SJCRH30 (cell line): ENCODE measurements at regions not wholly inside any gene's neighbourhood (a gene's known extent, or its start where the extent isn't known, plus 50 kb on each side); places are given as distances from the start of the nearest gene placed in this dataset.
"Not testable (repeated sequence)": the region's sequence is repeated elsewhere in the genome, so short reads cannot be mapped to it uniquely, and the experiment has no call there.

Source experiments
- DNase-seq, 2 experiments: peaks; one replicate each; pipeline ENCODE4 v3.0.0-alpha.2; 2015 to 2020
- H3K27ac ChIP-seq: fragments of 250-450 bp; sonication (Bioruptor Pico); 2 replicates; pipeline ENCODE4 v1.5.1; 2020; ENCODE audit warnings: mild to moderate bottlenecking, moderate library complexity
- H3K27me3 ChIP-seq: fragments of 250-450 bp; sonication (Bioruptor Pico); 2 replicates; pipeline ENCODE4 v1.5.1; 2020; ENCODE audit warnings: mild to moderate bottlenecking, moderate library complexity
- H3K36me3 ChIP-seq: fragments of 250-450 bp; sonication (Bioruptor Pico); 2 replicates; pipeline ENCODE4 v1.5.1; 2020; ENCODE audit warnings: mild to moderate bottlenecking, moderate library complexity
- H3K4me1 ChIP-seq: fragments of 250-450 bp; sonication (Bioruptor Pico); 2 replicates; pipeline ENCODE4 v1.5.1; 2020; ENCODE audit warnings: mild to moderate bottlenecking, moderate library complexity
- H3K4me3 ChIP-seq: fragments of 250-450 bp; sonication (Bioruptor Pico); 2 replicates; pipeline ENCODE4 v1.5.1; 2020; ENCODE audit warnings: mild to moderate bottlenecking, moderate library complexity
- H3K9me3 ChIP-seq: fragments of 250-450 bp; sonication (Bioruptor Pico); replicated peaks from 2 replicates; pipeline ENCODE4 v1.5.1; 2020; ENCODE audit warnings: mild to moderate bottlenecking, moderate library complexity

GRCh38 chr6:11932892-11933291 is 79.2 kb upstream of the HIVEP1 start:
- not testable (repeated sequence) for H3K27me3 ChIP-seq, H3K9me3 ChIP-seq, H3K36me3 ChIP-seq, H3K4me3 ChIP-seq, H3K27ac ChIP-seq, H3K4me1 ChIP-seq, DNase-seq

- H3K27ac ChIP-seq, result no peak overlapping the region
- H3K4me1 ChIP-seq, result no peaks in the 10 kb centered on the region
- DNase-seq, result no peak
- H3K4me3 ChIP-seq, result no peak overlapping the region
- no peaks in the 10 kb centered on the region for H3K27me3 ChIP-seq
- H3K9me3 ChIP-seq, result no peaks in the 10 kb centered on the region
- no peaks in the 10 kb centered on the region for H3K36me3 ChIP-seq
Measured at GRCh38 chr6:11931296-11932035, 80.6 kb upstream of the HIVEP1 start.

GRCh38 chr6:11930834-11931233 is 81.3 kb upstream of the HIVEP1 start:
- not testable (repeated sequence) for H3K36me3 ChIP-seq, H3K4me1 ChIP-seq, H3K27ac ChIP-seq, H3K9me3 ChIP-seq, H3K4me3 ChIP-seq, DNase-seq, H3K27me3 ChIP-seq

- Histone ChIP-seq H3K9me3 (no peaks in the 10 kb centered on the region), H3K36me3 (no peaks in the 10 kb centered on the region), H3K27me3 (no peaks in the 10 kb centered on the region), H3K27ac (no peak overlapping the region), H3K4me3 (no peak overlapping the region), H3K4me1 (no peaks in the 10 kb centered on the region)
- DNase-seq, result no peak
Measured at GRCh38 chr6:11930240-11930639, 81.9 kb upstream of the HIVEP1 start.

GRCh38 chr6:11929241-11929835 is 82.8 kb upstream of the HIVEP1 start:
- no peaks in the 10 kb centered on the region for H3K4me1 ChIP-seq

GRCh38 chr6:11926594-11927407 is 85.3 kb upstream of the HIVEP1 start:
- Histone ChIP-seq H3K27me3 (no peaks in the 10 kb centered on the region), H3K27ac (no peak overlapping the region), H3K4me3 (no peak overlapping the region), H3K4me1 (no peaks in the 10 kb centered on the region), H3K9me3 (no peaks in the 10 kb centered on the region), H3K36me3 (no peaks in the 10 kb centered on the region)
- DNase-seq, result no peak

More at GRCh38 chr6:11929241-11929835, 82.8 kb upstream of the HIVEP1 start:
- DNase-seq, result no peak
- Histone ChIP-seq H3K27me3 (no peaks in the 10 kb centered on the region), H3K36me3 (no peaks in the 10 kb centered on the region), H3K9me3 (no peaks in the 10 kb centered on the region), H3K4me3 (no peak overlapping the region), H3K27ac (no peak overlapping the region)

GRCh38 chr6:11925805-11926204 is 86.3 kb upstream of the HIVEP1 start:
- H3K9me3 ChIP-seq, result no peaks in the 10 kb centered on the region
- no peaks in the 10 kb centered on the region for H3K4me1 ChIP-seq
- no peak for DNase-seq
- no peak overlapping the region for H3K27ac ChIP-seq
- H3K4me3 ChIP-seq, result no peak overlapping the region
- no peaks in the 10 kb centered on the region for H3K36me3 ChIP-seq
- H3K27me3 ChIP-seq, result no peaks in the 10 kb centered on the region

GRCh38 chr6:11923621-11924020 is 88.5 kb upstream of the HIVEP1 start:
- no peak for DNase-seq
- Histone ChIP-seq H3K36me3 (no peaks in the 10 kb centered on the region), H3K27ac (no peak overlapping the region), H3K9me3 (no peaks in the 10 kb centered on the region), H3K4me1 (no peaks in the 10 kb centered on the region), H3K27me3 (no peaks in the 10 kb centered on the region), H3K4me3 (no peak overlapping the region)

GRCh38 chr6:11922901-11923300 is 89.2 kb upstream of the HIVEP1 start:
- Histone ChIP-seq H3K27me3 (no peaks in the 10 kb centered on the region), H3K27ac (no peak overlapping the region), H3K36me3 (no peaks in the 10 kb centered on the region), H3K4me3 (no peak overlapping the region), H3K4me1 (no peaks in the 10 kb centered on the region), H3K9me3 (no peaks in the 10 kb centered on the region)
- no peak for DNase-seq

GRCh38 chr6:11921751-11922150 is 90.4 kb upstream of the HIVEP1 start:
- no peaks in the 10 kb centered on the region for H3K27me3 ChIP-seq
- H3K27ac ChIP-seq, result no peak overlapping the region

GRCh38 chr6:11921017-11921438 is 91.1 kb upstream of the HIVEP1 start:
- no peak overlapping the region for H3K4me3 ChIP-seq
- H3K27ac ChIP-seq, result no peak overlapping the region
- no peaks in the 10 kb centered on the region for H3K27me3 ChIP-seq
- no peaks in the 10 kb centered on the region for H3K4me1 ChIP-seq
- no peaks in the 10 kb centered on the region for H3K36me3 ChIP-seq
- DNase-seq, result no peak
- no peaks in the 10 kb centered on the region for H3K9me3 ChIP-seq

More at GRCh38 chr6:11921751-11922150, 90.4 kb upstream of the HIVEP1 start:
- Histone ChIP-seq H3K9me3 (no peaks in the 10 kb centered on the region), H3K4me3 (no peak overlapping the region), H3K4me1 (no peaks in the 10 kb centered on the region), H3K36me3 (no peaks in the 10 kb centered on the region)
- DNase-seq, result no peak

- Histone ChIP-seq H3K27me3 (no peaks in the 10 kb centered on the region), H3K4me3 (no peak overlapping the region), H3K27ac (no peak overlapping the region), H3K9me3 (no peaks in the 10 kb centered on the region), H3K4me1 (no peaks in the 10 kb centered on the region), H3K36me3 (no peaks in the 10 kb centered on the region)
- no peak for DNase-seq
Measured at GRCh38 chr6:11920566-11920965, 91.5 kb upstream of the HIVEP1 start.

GRCh38 chr6:11919771-11920440 is 92.2 kb upstream of the HIVEP1 start:
- H3K27ac ChIP-seq, result no peak overlapping the region
- no peaks in the 10 kb centered on the region for H3K27me3 ChIP-seq
- DNase-seq, result no peak
- H3K9me3 ChIP-seq, result no peaks in the 10 kb centered on the region
- H3K4me3 ChIP-seq, result no peak overlapping the region
- no peaks in the 10 kb centered on the region for H3K36me3 ChIP-seq
- H3K4me1 ChIP-seq, result no peaks in the 10 kb centered on the region

- no peak for DNase-seq
- H3K9me3 ChIP-seq, result no peaks in the 10 kb centered on the region
Measured at GRCh38 chr6:11918739-11919605, 93.1 kb upstream of the HIVEP1 start.

More at GRCh38 chr6:11918739-11919605, 93.1 kb upstream of the HIVEP1 start:
- no peaks in the 10 kb centered on the region for H3K27me3 ChIP-seq
- H3K4me1 ChIP-seq, result no peaks in the 10 kb centered on the region
- no peak overlapping the region for H3K4me3 ChIP-seq
- no peak overlapping the region for H3K27ac ChIP-seq
- no peaks in the 10 kb centered on the region for H3K36me3 ChIP-seq
